GM12878 (cell line): ENCODE measurements at regions not wholly inside any gene's neighbourhood (a gene's known extent, or its start where the extent isn't known, plus 50 kb on each side); places are given as distances from the start of the nearest gene placed in this dataset.

Source experiments
- ATAC-seq: fragments of 200-7000 bp; cut with Tn5 transposase; 3 replicates; pipeline ENCODE4 v1.9.1; 2020; ENCODE audit warnings: mild to moderate bottlenecking, moderate library complexity
- BruUV-seq: library from RNA; stranded (reverse); fragments of 400-500 nt; replicated peaks from 2 replicates; lab custom pipeline; 2021; lab: Mats Ljungman, UMichigan
- CTCF ChIA-PET: fragments of 300-600 bp; sonication (Branson Sonifier 250); formaldehyde crosslinking; extraction: SDS; loops from one replicate; lab custom pipeline; 2021; ENCODE audit warnings: inconsistent platforms; lab: Yijun Ruan, JAX
- POLR2A ChIA-PET: fragments of 350-600 bp; formaldehyde crosslinking; extraction: SDS; loops from one replicate; lab custom pipeline; 2021; ENCODE audit warnings: inconsistent platforms; lab: Charles Lee
- RAD21 ChIA-PET: fragments of 300-600 bp; sonication (Branson Sonifier 250); formaldehyde crosslinking; loops from one replicate; lab custom pipeline; 2023; ENCODE audit warnings: antibody characterized with exemption; ENCODE audit not compliant: unreplicated experiment; lab: Charles Lee
- SMC1A ChIA-PET: fragments of 300-600 bp; sonication (Branson Sonifier 250); formaldehyde crosslinking; loops from one replicate; lab custom pipeline; 2023; ENCODE audit not compliant: unreplicated experiment, uncharacterized antibody; lab: Charles Lee
- DNase-seq: peaks from one replicate; pipeline ENCODE4 v3.0.0-alpha.2; 2011; ENCODE audit warnings: low read depth, low spot score
- FAIRE-seq: peaks from 3 replicates; lab custom pipeline; 2011; peaks lifted over from hg19 to GRCh38; lab: Jason Lieb, UNC
- H2AFZ ChIP-seq: 2 replicates; pipeline ENCODE4 v1.6.0; 2011; ENCODE audit warnings: low read depth, low read length, control low read depth; ENCODE audit not compliant: control insufficient read depth
- H3K27ac ChIP-seq: 2 replicates; pipeline ENCODE4 v1.5.1; 2011; ENCODE audit warnings: control low read depth; ENCODE audit not compliant: control insufficient read depth, insufficient read depth
- H3K27me3 ChIP-seq, 2 experiments: replicated peaks in 1 of 2; 2 replicates each; pipeline versions ENCODE4 v1.6.0 to v1.6.1; 2011; ENCODE audit warnings: low read length in 1 of 2; ENCODE audit not compliant: control insufficient read depth in 2 of 2, insufficient read depth in 2 of 2
- H3K36me3 ChIP-seq, 2 experiments: 2 replicates each; pipeline ENCODE4 v1.5.1; 2011; ENCODE audit warnings: low read length in 1 of 2; ENCODE audit not compliant: control insufficient read depth in 2 of 2, insufficient read depth in 2 of 2
- H3K4me1 ChIP-seq: 2 replicates; pipeline ENCODE4 v1.6.1; 2011; ENCODE audit warnings: mild to moderate bottlenecking, low read length, moderate library complexity, mixed read lengths; ENCODE audit not compliant: control insufficient read depth, insufficient read depth
- H3K4me2 ChIP-seq: 2 replicates; pipeline ENCODE4 v1.6.0; 2011; ENCODE audit warnings: control low read depth; ENCODE audit not compliant: control insufficient read depth, insufficient read depth
- H3K4me3 ChIP-seq: fragments of 200-600 bp; sonication (generic); 2 replicates; pipeline ENCODE4 v1.5.1; 2016
- H3K79me2 ChIP-seq: 2 replicates; pipeline ENCODE4 v1.6.0; 2011; ENCODE audit warnings: low read length; ENCODE audit not compliant: control insufficient read depth, insufficient read depth
- H3K9ac ChIP-seq: 2 replicates; pipeline ENCODE4 v1.8.0; 2011; ENCODE audit warnings: low read length, control low read depth, mixed read lengths; ENCODE audit not compliant: control insufficient read depth, insufficient read depth
- H3K9me3 ChIP-seq: replicated peaks from 3 replicates; pipeline ENCODE4 v1.5.1; 2011; ENCODE audit warnings: mild to moderate bottlenecking, low read length; ENCODE audit not compliant: control insufficient read depth, insufficient read depth
- H4K20me1 ChIP-seq: 2 replicates; pipeline ENCODE4 v1.6.0; 2011; ENCODE audit not compliant: control insufficient read depth, insufficient read depth
- BMI1 ChIP-seq: fragments of 450-650 bp; IDR thresholded peaks from 2 replicates; pipeline ENCODE4 v1.6.1; 2016; ENCODE audit warnings: mild to moderate bottlenecking, moderate library complexity, borderline replicate concordance
- CREB1 ChIP-seq: IDR thresholded peaks from 2 replicates; pipeline ENCODE4 v1.6.1; 2012; ENCODE audit warnings: low read depth, mild to moderate bottlenecking, inconsistent platforms
- HDAC2 ChIP-seq: fragments of 200-600 bp; sonication (generic); IDR thresholded peaks from 2 replicates; pipeline ENCODE4 v1.6.1; 2017
- MTA2 ChIP-seq: fragments of 450-650 bp; IDR thresholded peaks from 2 replicates; pipeline ENCODE4 v1.6.1; 2016; ENCODE audit warnings: low read depth, mild to moderate bottlenecking, moderate library complexity
- PAX8 ChIP-seq: fragments of 450-650 bp; IDR thresholded peaks from 2 replicates; pipeline ENCODE4 v1.6.1; 2017; ENCODE audit warnings: mild to moderate bottlenecking, moderate library complexity
- SREBF2 ChIP-seq: IDR thresholded peaks from 2 replicates; pipeline ENCODE4 v1.6.1; 2012; ENCODE audit warnings: mild to moderate bottlenecking, low read length
- ZNF217 ChIP-seq: fragments of 450-650 bp; IDR thresholded peaks from 2 replicates; pipeline ENCODE4 v1.6.1; 2017; ENCODE audit warnings: antibody characterized with exemption, mild to moderate bottlenecking
- WGBS: methylation state at CpG from one replicate; pipeline ENCODE4 v1.1.6; 2016; ENCODE audit warnings: low lambda C conversion rate; ENCODE audit not compliant: insufficient replicate concordance, insufficient coverage; ENCODE audit errors: missing lambda C conversion rate; 5-methylcytosine and 5-hydroxymethylcytosine counted together
- in situ Hi-C: fragments of 300-500 bp; cut with MboI; formaldehyde crosslinking; loops from 9 replicates; pipeline ENCODE4 v1.14.3; 2018; ENCODE audit warnings: mixed read lengths
- intact Hi-C: fragments of 100-400 bp; cut with micrococcal nuclease; formaldehyde crosslinking; loops from one replicate; pipeline ENCODE4 v1.14.2; 2022; ENCODE audit not compliant: unreplicated experiment
- TF ChIP-seq, protein P1 (sequence below): fragments of 450-650 bp; IDR thresholded peaks from 2 replicates; pipeline ENCODE4 v1.6.1; 2016; ENCODE audit warnings: mild to moderate bottlenecking
- TF ChIP-seq, protein P2 (sequence below): fragments of 450-650 bp; IDR thresholded peaks from 2 replicates; pipeline ENCODE4 v1.6.1; 2017; ENCODE audit warnings: antibody characterized with exemption, mild to moderate bottlenecking, moderate library complexity

DNA sequence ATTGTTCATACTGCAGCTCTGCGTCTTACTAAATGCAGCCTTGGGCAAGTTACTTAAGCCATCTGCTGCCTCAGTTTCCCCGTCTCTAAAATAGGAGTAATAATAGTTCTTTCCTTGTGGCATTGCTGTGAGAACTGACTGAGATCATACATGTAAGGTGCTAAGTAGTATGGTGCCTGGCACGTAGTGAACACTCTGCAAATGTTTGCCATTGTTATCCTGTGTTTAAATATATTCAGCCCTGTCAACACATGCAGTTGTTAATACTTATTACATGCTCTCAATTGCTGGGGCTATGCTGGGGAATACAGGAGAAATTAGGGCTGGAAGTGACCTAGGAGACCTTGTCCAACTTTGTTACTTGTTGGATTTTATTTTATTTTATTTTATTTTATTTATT, 105.2 kb upstream of the RAI14 start:
- CTCF ChIA-PET: no interaction called here
- H3K4me3 ChIP-seq: no peak overlapping the region
- H3K9ac ChIP-seq: no peak overlapping the region
- no peak overlapping the region for H3K4me2 ChIP-seq
- ATAC-seq: no peak
- no peaks in the 10 kb centered on the region for H4K20me1 ChIP-seq
- H3K27ac ChIP-seq: no peak overlapping the region
- RAD21 ChIA-PET: no interaction called here
- POLR2A ChIA-PET: no interaction called here
- TF ChIP-seq, protein P1, sequence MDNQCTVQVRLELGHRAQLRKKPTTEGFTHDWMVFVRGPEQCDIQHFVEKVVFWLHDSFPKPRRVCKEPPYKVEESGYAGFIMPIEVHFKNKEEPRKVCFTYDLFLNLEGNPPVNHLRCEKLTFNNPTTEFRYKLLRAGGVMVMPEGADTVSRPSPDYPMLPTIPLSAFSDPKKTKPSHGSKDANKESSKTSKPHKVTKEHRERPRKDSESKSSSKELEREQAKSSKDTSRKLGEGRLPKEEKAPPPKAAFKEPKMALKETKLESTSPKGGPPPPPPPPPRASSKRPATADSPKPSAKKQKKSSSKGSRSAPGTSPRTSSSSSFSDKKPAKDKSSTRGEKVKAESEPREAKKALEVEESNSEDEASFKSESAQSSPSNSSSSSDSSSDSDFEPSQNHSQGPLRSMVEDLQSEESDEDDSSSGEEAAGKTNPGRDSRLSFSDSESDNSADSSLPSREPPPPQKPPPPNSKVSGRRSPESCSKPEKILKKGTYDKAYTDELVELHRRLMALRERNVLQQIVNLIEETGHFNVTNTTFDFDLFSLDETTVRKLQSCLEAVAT: no peak
- TF ChIP-seq HDAC2: no peak
- TF ChIP-seq ZNF217: no peak
- no peak for TF ChIP-seq PAX8
- no peak for TF ChIP-seq SREBF2
- no peak for TF ChIP-seq MTA2
- TF ChIP-seq, protein P2, sequence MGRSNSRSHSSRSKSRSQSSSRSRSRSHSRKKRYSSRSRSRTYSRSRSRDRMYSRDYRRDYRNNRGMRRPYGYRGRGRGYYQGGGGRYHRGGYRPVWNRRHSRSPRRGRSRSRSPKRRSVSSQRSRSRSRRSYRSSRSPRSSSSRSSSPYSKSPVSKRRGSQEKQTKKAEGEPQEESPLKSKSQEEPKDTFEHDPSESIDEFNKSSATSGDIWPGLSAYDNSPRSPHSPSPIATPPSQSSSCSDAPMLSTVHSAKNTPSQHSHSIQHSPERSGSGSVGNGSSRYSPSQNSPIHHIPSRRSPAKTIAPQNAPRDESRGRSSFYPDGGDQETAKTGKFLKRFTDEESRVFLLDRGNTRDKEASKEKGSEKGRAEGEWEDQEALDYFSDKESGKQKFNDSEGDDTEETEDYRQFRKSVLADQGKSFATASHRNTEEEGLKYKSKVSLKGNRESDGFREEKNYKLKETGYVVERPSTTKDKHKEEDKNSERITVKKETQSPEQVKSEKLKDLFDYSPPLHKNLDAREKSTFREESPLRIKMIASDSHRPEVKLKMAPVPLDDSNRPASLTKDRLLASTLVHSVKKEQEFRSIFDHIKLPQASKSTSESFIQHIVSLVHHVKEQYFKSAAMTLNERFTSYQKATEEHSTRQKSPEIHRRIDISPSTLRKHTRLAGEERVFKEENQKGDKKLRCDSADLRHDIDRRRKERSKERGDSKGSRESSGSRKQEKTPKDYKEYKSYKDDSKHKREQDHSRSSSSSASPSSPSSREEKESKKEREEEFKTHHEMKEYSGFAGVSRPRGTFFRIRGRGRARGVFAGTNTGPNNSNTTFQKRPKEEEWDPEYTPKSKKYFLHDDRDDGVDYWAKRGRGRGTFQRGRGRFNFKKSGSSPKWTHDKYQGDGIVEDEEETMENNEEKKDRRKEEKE: no peak
- TF ChIP-seq BMI1: no peak
- TF ChIP-seq CREB1: no peak
- TF ChIP-seq, all 136 proteins: peak for 0
- no TSS peak for BruUV-seq
- Histone ChIP-seq H3K4me1 (no peaks in the 10 kb centered on the region), H3K36me3 (no peaks in the 10 kb centered on the region), H3K27me3 (no peaks in the 10 kb centered on the region), H3K79me2 (no peaks in the 10 kb centered on the region), H2AFZ (no peak overlapping the region), H3K9me3 (no peaks in the 10 kb centered on the region; the same call in 2 of the 3 replicates)
- SMC1A ChIA-PET: no interaction called here
- 0% methylated on average over 3 of the region's 3 CpGs for WGBS
- intact Hi-C loops: no loop called here
- FAIRE-seq: no peak
- in situ Hi-C loops: no loop called here
- no peak for DNase-seq
